VCaP (cell line): ENCODE measurements at regions not wholly inside any gene's neighbourhood (a gene's known extent, or its start where the extent isn't known, plus 50 kb on each side); places are given as distances from the start of the nearest gene placed in this dataset.
A peak's percentile ranks its signal among the peaks of the same experiment; 100 is the strongest.

Experiments used
- H3K27ac ChIP-seq: fragments of 450-650 bp; 2 replicates; pipeline ENCODE4 v1.5.1; 2017
- CTCF ChIP-seq: fragments of 450-650 bp; conservative IDR thresholded peaks from 2 replicates; pipeline ENCODE4 v1.5.1; 2017; ENCODE audit warnings: mild to moderate bottlenecking, moderate library complexity

- no peak for TF ChIP-seq CTCF
- H3K27ac ChIP-seq = no peak overlapping the region
These were observed 109.2 kb upstream of the RUNX3 start for GRCh38 chr1:25039229-25039628.

- no peak for TF ChIP-seq CTCF
- no peak overlapping the region for H3K27ac ChIP-seq
These were observed 108.6 kb upstream of the RUNX3 start for GRCh38 chr1:25038699-25039098.

GRCh38 chr1:25037174-25038074 is 107.3 kb upstream of the RUNX3 start:
- peak; percentile 53 for TF ChIP-seq CTCF
- no peak overlapping the region for H3K27ac ChIP-seq

- no peak overlapping the region for H3K27ac ChIP-seq
- TF ChIP-seq CTCF = no peak
These were observed 106.1 kb upstream of the RUNX3 start for GRCh38 chr1:25036117-25036546.

- peak overlapping the region; percentile 96; the same call in 1 of the 2 replicates for H3K27ac ChIP-seq
- no peak for TF ChIP-seq CTCF
These were observed 105.5 kb upstream of the RUNX3 start for GRCh38 chr1:25035523-25036116.

GRCh38 chr1:25034736-25035522 is 104.9 kb upstream of the RUNX3 start:
- peak overlapping the region; percentile 96 for H3K27ac ChIP-seq
- no peak for TF ChIP-seq CTCF
